GM21367 (cell line): ENCODE measurements at regions not wholly inside any gene's neighbourhood (a gene's known extent, or its start where the extent isn't known, plus 50 kb on each side); places are given as distances from the start of the nearest gene placed in this dataset.
"Not testable (repeated sequence)": the region's sequence is repeated elsewhere in the genome, so short reads cannot be mapped to it uniquely, and the experiment has no call there.

Experiments used
- ATAC-seq: cut with Tn5 transposase; IDR thresholded peaks from one replicate; pipeline ENCODE4 v1.9.1; 2021; ENCODE audit not compliant: unreplicated experiment

DNA sequence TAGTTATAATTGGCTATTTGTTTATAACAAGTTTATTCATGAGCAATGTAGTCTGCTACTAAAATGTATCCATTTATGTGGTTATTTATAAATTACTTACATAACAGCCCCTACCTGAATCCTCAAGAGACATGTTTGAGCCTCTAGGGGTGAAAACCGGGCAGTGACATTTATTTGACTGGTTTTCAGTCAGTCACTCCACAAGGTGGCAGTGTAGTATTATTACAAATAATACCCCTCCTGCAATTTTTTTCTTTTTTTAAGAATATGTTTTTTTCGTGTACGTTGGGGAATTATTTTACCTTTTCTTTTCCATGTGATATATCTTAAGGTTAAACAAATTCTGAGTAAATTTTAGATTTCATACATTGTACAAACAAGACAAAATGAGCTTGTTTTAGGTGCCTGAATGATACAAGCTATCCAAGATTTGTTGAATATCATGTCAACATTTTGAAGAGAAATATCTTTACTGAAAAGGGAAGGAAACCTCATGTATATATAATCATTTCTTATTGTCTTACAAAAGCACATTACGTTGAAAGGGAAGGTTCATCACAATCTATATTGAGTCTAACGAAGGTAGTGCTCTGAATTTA, 598.7 kb upstream of the TECRL start:
- ATAC-seq: no peak

DNA sequence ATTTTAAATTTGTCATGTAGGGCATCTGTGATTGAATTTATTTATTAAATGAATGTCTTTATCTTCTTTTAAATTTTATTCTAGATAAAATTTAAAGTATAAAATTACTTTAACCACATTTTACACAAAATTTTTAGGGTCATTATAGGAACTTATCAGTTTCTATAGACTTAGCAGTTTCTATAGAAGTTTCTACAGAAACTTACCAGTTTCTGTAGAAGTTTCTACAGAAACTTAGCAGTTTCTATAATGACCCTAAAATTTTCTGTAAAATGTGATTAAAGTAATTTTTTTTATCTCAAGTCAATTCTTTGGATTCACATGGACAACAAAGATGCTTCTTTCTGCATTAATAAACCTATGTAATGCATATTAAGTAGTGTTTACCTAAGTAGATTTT, 565.9 kb upstream of the TECRL start:
- no peak for ATAC-seq

GRCh38 chr4:64969081-64969480, 559.8 kb upstream of the TECRL start:
- no peak for ATAC-seq

GRCh38 chr4:64967286-64967685, 558.0 kb upstream of the TECRL start:
- ATAC-seq: no peak

- no peak for ATAC-seq
These were observed 551.3 kb upstream of the TECRL start for GRCh38 chr4:64960516-64960915.

DNA sequence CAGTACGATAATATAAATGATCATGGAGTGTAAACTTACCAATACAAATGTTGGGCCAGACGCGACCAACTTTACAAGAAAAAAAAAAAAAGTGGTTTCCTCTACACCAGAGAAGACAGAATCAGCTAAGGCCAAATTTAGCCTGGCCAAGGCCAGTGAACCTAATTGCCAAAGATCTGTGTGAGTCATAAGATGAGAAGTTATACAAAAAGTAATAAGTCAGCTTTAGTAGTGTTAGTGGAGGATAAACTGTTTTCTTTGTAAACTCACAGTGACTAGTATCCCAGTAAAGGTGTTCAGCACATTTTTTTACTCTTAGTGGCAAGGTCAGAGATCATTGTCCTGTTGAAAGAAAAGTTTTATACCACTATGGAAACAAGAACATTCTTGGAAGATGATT, 531.4 kb upstream of the TECRL start:
- ATAC-seq: no peak

GRCh38 chr4:64935469-64936001, 526.3 kb upstream of the TECRL start:
- ATAC-seq: no peak

- no peak for ATAC-seq
These were observed 502.6 kb upstream of the TECRL start for GRCh38 chr4:64911846-64912245.

GRCh38 chr4:64903986-64904385, 494.7 kb upstream of the TECRL start:
- ATAC-seq: no peak

DNA sequence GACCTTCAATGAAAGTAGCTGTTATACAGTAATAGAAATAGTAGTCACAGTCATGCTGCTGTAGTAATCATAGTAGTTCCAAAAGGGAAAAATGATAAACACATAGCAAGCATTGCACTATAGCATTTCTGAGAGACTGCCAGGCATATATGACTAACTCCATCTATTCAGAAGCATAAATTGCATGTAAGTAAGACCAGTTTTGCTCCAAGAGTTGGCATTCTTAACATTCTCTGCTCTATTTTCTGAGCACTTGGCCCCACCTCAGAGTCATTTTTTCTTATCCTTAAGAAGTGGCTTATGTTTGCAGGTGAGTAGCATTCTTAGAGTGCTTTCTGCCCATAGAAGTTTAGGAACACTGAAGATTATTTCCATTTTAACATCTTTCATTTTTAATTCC, 490.3 kb upstream of the TECRL start:
- no peak for ATAC-seq

- not testable (repeated sequence) for ATAC-seq
These were observed 489.8 kb upstream of the TECRL start for GRCh38 chr4:64899030-64899429.

GRCh38 chr4:64897683-64898082, 488.4 kb upstream of the TECRL start:
- no peak for ATAC-seq

GRCh38 chr4:64895031-64895430, 485.8 kb upstream of the TECRL start:
- ATAC-seq: no peak

DNA sequence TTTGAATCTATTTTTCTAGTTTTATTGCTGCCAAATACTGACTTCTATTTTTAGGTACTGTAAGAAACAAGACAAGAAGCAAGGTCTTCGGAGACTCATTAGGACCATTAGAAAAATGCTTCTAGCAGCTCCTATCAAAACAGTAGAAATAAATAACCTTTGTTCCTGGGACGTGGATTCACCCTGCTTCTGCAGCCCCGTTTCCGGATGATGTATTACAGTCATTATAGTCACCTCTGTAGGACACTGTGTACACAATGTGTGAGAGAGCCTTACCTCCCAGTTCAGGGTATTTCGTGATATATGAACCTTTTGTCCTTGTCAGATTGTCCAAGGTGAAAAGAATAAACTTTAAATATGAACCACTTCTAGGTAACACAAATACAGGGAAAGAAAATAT, 484.0 kb upstream of the TECRL start:
- ATAC-seq: no peak

- ATAC-seq: no peak
These were observed 480.8 kb upstream of the TECRL start for GRCh38 chr4:64889906-64890610.

DNA sequence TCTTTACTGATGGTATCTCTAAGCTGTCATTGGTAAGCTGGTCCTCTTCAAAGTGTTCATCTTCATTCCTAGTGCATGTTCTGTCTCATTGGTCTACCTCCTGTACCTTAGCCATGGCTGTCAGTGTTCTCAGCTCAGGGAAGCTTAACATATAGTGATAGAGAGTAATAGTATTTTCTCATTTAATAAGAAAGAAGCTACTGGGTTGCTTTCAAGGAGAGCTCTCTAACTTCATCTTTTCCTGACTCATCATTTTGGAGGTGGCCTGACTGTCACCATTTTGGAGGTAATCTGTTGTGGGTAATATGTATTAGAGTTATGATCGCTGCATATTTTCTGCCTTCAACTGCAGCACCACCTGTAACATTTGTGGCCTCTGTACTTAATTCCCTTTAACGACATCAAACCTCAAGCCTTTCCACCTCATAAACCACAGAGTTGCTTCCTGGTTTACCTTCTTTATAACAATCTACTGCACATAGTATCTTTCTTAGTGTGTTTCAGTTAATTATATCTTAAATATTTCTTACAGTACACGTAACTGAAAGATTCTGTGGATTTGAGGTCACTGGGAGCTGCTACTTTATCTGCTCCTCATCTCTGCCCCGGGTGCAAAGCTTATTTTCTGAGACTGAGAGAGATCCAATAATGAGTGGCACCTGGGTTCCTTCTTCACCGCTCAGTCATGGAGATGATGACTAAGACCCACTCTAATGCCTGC, 474.0 kb upstream of the TECRL start:
- no peak for ATAC-seq

DNA sequence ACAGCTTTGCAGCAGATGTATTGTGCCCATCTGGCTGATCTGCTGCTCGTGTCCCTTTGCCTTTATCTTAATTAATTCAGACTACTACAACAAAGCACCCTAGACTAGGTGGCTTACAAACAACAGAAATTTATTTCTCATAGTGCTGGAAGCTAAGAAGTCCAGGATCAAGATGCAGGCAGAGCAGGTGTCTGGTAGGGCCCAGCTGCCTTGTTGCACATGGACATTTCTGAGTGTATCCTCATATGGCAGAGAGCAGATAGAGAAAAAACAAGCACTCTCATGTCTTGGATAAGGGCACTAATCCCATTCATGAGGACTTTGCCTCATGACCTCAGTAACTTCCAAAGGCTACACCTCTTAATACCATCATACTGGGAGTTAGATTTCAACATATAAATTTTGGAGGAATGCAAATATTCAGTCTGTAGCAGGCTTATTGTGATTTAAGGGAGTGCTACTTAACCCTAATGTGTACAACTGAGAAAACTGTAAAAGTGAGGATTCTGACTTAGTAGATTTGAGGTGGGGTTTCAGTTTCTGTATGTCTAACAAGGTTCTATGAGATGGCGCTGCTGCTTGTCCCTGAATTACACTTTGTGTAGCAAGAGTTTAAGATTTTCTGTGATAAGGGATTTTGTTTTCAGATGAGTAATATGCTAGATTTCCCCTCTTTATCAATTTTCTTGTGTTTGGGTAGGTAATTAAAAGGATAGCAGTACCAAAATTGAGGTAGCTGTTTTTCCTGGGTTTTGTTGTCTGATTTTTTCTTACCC, 473.2 kb upstream of the TECRL start:
- no peak for ATAC-seq

DNA sequence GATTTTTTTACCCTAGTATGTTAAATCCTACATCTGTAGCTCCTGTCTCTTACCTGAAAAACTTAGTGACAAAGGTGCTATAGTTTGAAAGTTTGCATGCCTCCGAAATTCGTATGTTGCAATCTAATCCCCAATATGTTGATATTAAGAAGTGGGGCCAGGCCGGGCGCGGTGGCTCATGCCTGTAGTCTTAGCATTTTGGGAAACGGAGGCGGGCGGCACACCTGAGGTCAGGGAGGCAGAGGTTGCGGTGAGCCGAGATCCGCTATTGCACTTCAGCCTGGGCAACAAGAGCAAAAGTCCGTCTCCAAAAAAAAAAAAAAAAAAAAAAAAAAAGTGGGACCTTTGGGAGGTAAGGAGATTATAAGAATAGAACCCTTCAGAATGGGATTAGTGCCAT, 471.3 kb upstream of the TECRL start:
- no peak for ATAC-seq

- ATAC-seq: no peak
These were observed 466.8 kb upstream of the TECRL start for GRCh38 chr4:64876021-64876420.

- no peak for ATAC-seq
These were observed 461.3 kb upstream of the TECRL start for GRCh38 chr4:64870558-64870957.

DNA sequence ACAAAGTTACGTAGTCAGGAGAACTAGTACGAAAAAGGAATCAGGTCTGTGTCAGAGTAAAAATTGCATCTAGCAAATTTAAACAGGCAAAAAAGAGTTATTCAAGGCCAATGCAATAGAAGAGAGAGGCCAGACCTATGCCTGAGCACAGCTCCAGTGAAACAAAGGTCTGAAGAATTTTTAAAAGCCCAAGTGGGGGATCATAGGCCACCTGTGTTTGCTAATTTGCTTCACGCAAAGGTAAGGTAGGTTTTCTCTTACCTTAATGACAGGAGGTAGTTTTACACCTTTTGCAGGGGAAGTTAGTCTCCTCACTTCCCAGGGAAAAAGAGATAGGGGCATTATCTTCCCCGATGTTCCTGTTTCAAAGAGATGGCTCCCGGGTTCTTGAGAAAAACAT, 448.6 kb upstream of the TECRL start:
- no peak for ATAC-seq
